Mesenchymal stem cell (in vitro differentiated cells and primary cell): ENCODE measurements at regions not wholly inside any gene's neighbourhood (a gene's known extent, or its start where the extent isn't known, plus 50 kb on each side); places are given as distances from the start of the nearest gene placed in this dataset.

ENCODE experiments used
- DNase-seq: peaks from one replicate; pipeline ENCODE4 v3.0.0-alpha.2; 2013
- H2AFZ ChIP-seq: one replicate; pipeline ENCODE4 v1.6.1; 2013; ENCODE audit warnings: low read depth, mild to moderate bottlenecking, control low read depth, inconsistent platforms, low read length, moderate library complexity
- H2AK5ac ChIP-seq: 2 replicates; pipeline ENCODE4 v1.6.1; 2013; ENCODE audit warnings: low read length, moderate library complexity, mild to moderate bottlenecking, inconsistent platforms; ENCODE audit not compliant: severe bottlenecking
- H2BK120ac ChIP-seq: one replicate; pipeline ENCODE4 v1.6.1; 2013; ENCODE audit warnings: low read depth, mild to moderate bottlenecking, inconsistent platforms, low read length, moderate library complexity
- H2BK12ac ChIP-seq, 2 experiments: one replicate each; pipeline ENCODE4 v1.6.1; 2013; ENCODE audit warnings: inconsistent platforms in 2 of 2, low read length in 2 of 2, mild to moderate bottlenecking in 2 of 2, moderate library complexity in 2 of 2, control low read depth in 1 of 2
- H2BK15ac ChIP-seq: one replicate; pipeline ENCODE4 v1.6.1; 2013; ENCODE audit warnings: mild to moderate bottlenecking, low read depth, inconsistent platforms; ENCODE audit not compliant: poor library complexity, severe bottlenecking
- H2BK5ac ChIP-seq: 2 replicates; pipeline ENCODE4 v1.6.1; 2013; ENCODE audit warnings: low read depth, mild to moderate bottlenecking, low read length, control low read depth, inconsistent platforms; ENCODE audit not compliant: poor library complexity, severe bottlenecking
- H3K14ac ChIP-seq, 2 experiments: one replicate each; pipeline ENCODE4 v1.6.1; 2013; ENCODE audit warnings: inconsistent platforms in 2 of 2, low read length in 2 of 2, control low read depth in 1 of 2, mild to moderate bottlenecking in 1 of 2, moderate library complexity in 1 of 2
- H3K18ac ChIP-seq, 2 experiments: one replicate each; pipeline ENCODE4 v1.6.1; 2013; ENCODE audit warnings: inconsistent platforms in 2 of 2, low read length in 2 of 2, control low read depth in 1 of 2, low read depth in 1 of 2, mild to moderate bottlenecking in 1 of 2
- H3K23ac ChIP-seq, 2 experiments: one replicate each; pipeline ENCODE4 v1.6.1; 2013; ENCODE audit warnings: inconsistent platforms in 2 of 2, low read length in 2 of 2, mild to moderate bottlenecking in 2 of 2, moderate library complexity in 2 of 2, control low read depth in 1 of 2
- H3K27ac ChIP-seq: 2 replicates; pipeline ENCODE4 v1.5.1; 2013; ENCODE audit warnings: mild to moderate bottlenecking, moderate library complexity, low read length, control low read depth, inconsistent platforms; ENCODE audit not compliant: poor library complexity, severe bottlenecking
- H3K27me3 ChIP-seq, 2 experiments: 2 replicates each; pipeline versions ENCODE4 v1.6.1 to v1.7.0; 2013; ENCODE audit warnings: low read length in 2 of 2, mild to moderate bottlenecking in 2 of 2, moderate library complexity in 2 of 2, control low read depth in 1 of 2, inconsistent platforms in 1 of 2; ENCODE audit not compliant: control insufficient read depth in 1 of 2, insufficient read depth in 1 of 2
- H3K36me3 ChIP-seq, 2 experiments: 2 replicates each; pipeline versions ENCODE4 v1.6.1 to v1.7.0; 2013; ENCODE audit warnings: low read length in 2 of 2, control low read depth in 1 of 2, inconsistent platforms in 1 of 2, low read depth in 1 of 2, mild to moderate bottlenecking in 1 of 2; ENCODE audit not compliant: insufficient read depth in 2 of 2, control insufficient read depth in 1 of 2
- H3K4ac ChIP-seq, 2 experiments: one replicate each; pipeline ENCODE4 v1.6.1; 2013; ENCODE audit warnings: inconsistent platforms in 2 of 2, low read length in 2 of 2, mild to moderate bottlenecking in 2 of 2, moderate library complexity in 2 of 2, control low read depth in 1 of 2, low read depth in 1 of 2
- H3K4me1 ChIP-seq: 2 replicates; pipeline ENCODE4 v1.6.1; 2013; ENCODE audit warnings: low read depth, low read length, control low read depth; ENCODE audit not compliant: control insufficient read depth, insufficient read depth
- H3K4me2 ChIP-seq: 2 replicates; pipeline ENCODE4 v1.6.1; 2013; ENCODE audit warnings: low read length, mild to moderate bottlenecking, inconsistent platforms; ENCODE audit not compliant: poor library complexity, severe bottlenecking
- H3K4me3 ChIP-seq, 2 experiments: 2 replicates each; pipeline versions ENCODE4 v1.5.1 to v1.7.0; 2013; ENCODE audit warnings: low read length in 2 of 2, mild to moderate bottlenecking in 2 of 2, control low read depth in 1 of 2, low read depth in 1 of 2; ENCODE audit not compliant: insufficient read depth in 1 of 2
- H3K79me1 ChIP-seq: replicated peaks from 2 replicates; pipeline ENCODE4 v1.6.1; 2013; ENCODE audit warnings: mild to moderate bottlenecking, control low read depth, low read length, inconsistent platforms; ENCODE audit not compliant: poor library complexity, severe bottlenecking
- H3K9ac ChIP-seq: 2 replicates; pipeline ENCODE4 v1.7.0; 2013; ENCODE audit warnings: mild to moderate bottlenecking, low read length, moderate library complexity
- H3K9me3 ChIP-seq: 2 replicates; pipeline ENCODE4 v1.7.0; 2013; ENCODE audit warnings: mild to moderate bottlenecking, low read length; ENCODE audit not compliant: control insufficient read depth
- H4K8ac ChIP-seq: one replicate; pipeline ENCODE4 v1.6.1; 2013; ENCODE audit warnings: inconsistent platforms, mild to moderate bottlenecking, low read length, moderate library complexity
- H4K91ac ChIP-seq: one replicate; pipeline ENCODE4 v1.6.1; 2013; ENCODE audit warnings: mild to moderate bottlenecking, low read length, inconsistent platforms
- WGBS: methylation state at CpG from one replicate; pipeline ENCODE4 v1.1.7; 2013; ENCODE audit warnings: mixed read lengths; 5-methylcytosine and 5-hydroxymethylcytosine counted together

- H3K23ac ChIP-seq: no peak overlapping the region
- no peak overlapping the region for H2BK120ac ChIP-seq
- H2BK15ac ChIP-seq: peak overlapping the region; percentile 92
- H2BK5ac ChIP-seq: no peak overlapping the region
- H4K8ac ChIP-seq: no peak overlapping the region
- no peaks in the 10 kb centered on the region for H3K36me3 ChIP-seq
- no peak overlapping the region for H3K27ac ChIP-seq
- H2AFZ ChIP-seq: no peak overlapping the region
- H3K4me2 ChIP-seq: no peak overlapping the region
- peaks cover 2% of the 10 kb centered on the region for H3K4me1 ChIP-seq
- no peak overlapping the region for H3K4me3 ChIP-seq
- no peak overlapping the region for H2AK5ac ChIP-seq
- H3K14ac ChIP-seq: no peak overlapping the region
- no peak overlapping the region for H4K91ac ChIP-seq
- H3K9ac ChIP-seq: no peak overlapping the region
- no peak for DNase-seq
- H3K18ac ChIP-seq: no peak overlapping the region
- no peaks in the 10 kb centered on the region for H3K79me1 ChIP-seq
- H3K9me3 ChIP-seq: no peaks in the 10 kb centered on the region
- no peaks in the 10 kb centered on the region for H3K27me3 ChIP-seq
- H3K4ac ChIP-seq: no peak overlapping the region
- no peak overlapping the region for H2BK12ac ChIP-seq
- 93% methylated on average over 12 of the region's 13 CpGs for WGBS
Measured at GRCh38 chr2:43033466-43034241, 192.8 kb downstream of the ZFP36L2 start.

GRCh38 chr2:43033016-43033270, 193.5 kb downstream of the ZFP36L2 start:
- Histone ChIP-seq H4K91ac (no peak overlapping the region), H3K27ac (no peak overlapping the region), H2BK15ac (no peak overlapping the region), H3K79me1 (no peaks in the 10 kb centered on the region), H2AK5ac (no peak overlapping the region), H2BK120ac (no peak overlapping the region), H3K23ac (no peak overlapping the region), H4K8ac (no peak overlapping the region), H3K4ac (no peak overlapping the region), H3K4me1 (no peaks in the 10 kb centered on the region), H3K27me3 (no peaks in the 10 kb centered on the region), H3K9ac (no peak overlapping the region), H2BK5ac (no peak overlapping the region), H3K4me3 (no peak overlapping the region), H2BK12ac (no peak overlapping the region), H3K9me3 (no peaks in the 10 kb centered on the region), H3K14ac (no peak overlapping the region), H2AFZ (no peak overlapping the region), H3K18ac (peak overlapping the region in 1 of 2 experiments; percentile 5), H3K36me3 (no peaks in the 10 kb centered on the region), H3K4me2 (no peak overlapping the region)
- no peak for DNase-seq
- 95% methylated on average over 7 of the region's 7 CpGs for WGBS

- 89% methylated on average over 14 of the region's 14 CpGs for WGBS
Measured at GRCh38 chr2:43032213-43033015, 194.0 kb downstream of the ZFP36L2 start.

GRCh38 chr2:43031471-43032212, 194.8 kb downstream of the ZFP36L2 start:
- no peaks in the 10 kb centered on the region for H3K9me3 ChIP-seq
- H2BK120ac ChIP-seq: no peak overlapping the region
- H4K8ac ChIP-seq: no peak overlapping the region
- H2BK12ac ChIP-seq: peak overlapping the region; percentile 0 to 23
- H4K91ac ChIP-seq: peak overlapping the region; percentile 16
- H3K36me3 ChIP-seq: no peaks in the 10 kb centered on the region
- no peak overlapping the region for H3K4me3 ChIP-seq
- no peak overlapping the region for H3K4me2 ChIP-seq
- no peaks in the 10 kb centered on the region for H3K79me1 ChIP-seq
- H3K14ac ChIP-seq: no peak overlapping the region
- no peak overlapping the region for H2BK15ac ChIP-seq
- DNase-seq: no peak
- H3K9ac ChIP-seq: no peak overlapping the region
- no peak overlapping the region for H2BK5ac ChIP-seq
- no peak overlapping the region for H2AFZ ChIP-seq
- H3K4me1 ChIP-seq: no peaks in the 10 kb centered on the region
- 85% methylated on average over 8 of the region's 9 CpGs for WGBS
- no peak overlapping the region for H3K4ac ChIP-seq
- no peak overlapping the region for H3K23ac ChIP-seq
- no peaks in the 10 kb centered on the region for H3K27me3 ChIP-seq
- no peak overlapping the region for H2AK5ac ChIP-seq
- peak overlapping the region in 1 of 2 experiments; percentile 54 for H3K18ac ChIP-seq
- H3K27ac ChIP-seq: no peak overlapping the region

More at GRCh38 chr2:43032213-43033015, 194.0 kb downstream of the ZFP36L2 start:
- DNase-seq: no peak
- no peak overlapping the region for H3K23ac ChIP-seq
- no peak overlapping the region for H3K14ac ChIP-seq
- H2BK15ac ChIP-seq: no peak overlapping the region
- no peak overlapping the region for H2BK5ac ChIP-seq
- H3K9ac ChIP-seq: peak overlapping the region; percentile 48
- no peak overlapping the region for H2BK120ac ChIP-seq
- no peak overlapping the region for H2AFZ ChIP-seq
- H3K36me3 ChIP-seq: no peaks in the 10 kb centered on the region
- peak overlapping the region in 1 of 2 experiments; percentile 54 for H3K18ac ChIP-seq
- peak overlapping the region; percentile 16 for H4K91ac ChIP-seq
- no peaks in the 10 kb centered on the region for H3K27me3 ChIP-seq
- H4K8ac ChIP-seq: no peak overlapping the region
- no peaks in the 10 kb centered on the region for H3K79me1 ChIP-seq
- H3K4me2 ChIP-seq: no peak overlapping the region
- peak overlapping the region; percentile 0 to 23 for H2BK12ac ChIP-seq
- H3K4me3 ChIP-seq: peak overlapping the region in 1 of 2 experiments; percentile 9
- H2AK5ac ChIP-seq: no peak overlapping the region
- no peak overlapping the region for H3K4ac ChIP-seq
- no peaks in the 10 kb centered on the region for H3K9me3 ChIP-seq
- no peaks in the 10 kb centered on the region for H3K4me1 ChIP-seq
- no peak overlapping the region for H3K27ac ChIP-seq
